Gastrocnemius medialis (tissue), 4 donors: ENCODE measurements at regions not wholly inside any gene's neighbourhood (a gene's known extent, or its start where the extent isn't known, plus 50 kb on each side); places are given as distances from the start of the nearest gene placed in this dataset.

Source experiments
- ATAC-seq, 2 donors: fragments of 150-250 bp; one replicate each; pipeline ENCODE4 v1.9.1; 2016
- DNase-seq, 2 donors: peaks; one replicate each; pipeline ENCODE4 v3.0.0-alpha.2; 2019
- H3K27ac ChIP-seq, 4 donors: fragments of 200-600 bp; sonication (generic); 1 replicate in 1 of 4; 2 replicates in 3 of 4; pipeline ENCODE4 v1.5.1; 2016 to 2018; ENCODE audit warnings: mild to moderate bottlenecking in 2 of 4, moderate library complexity in 1 of 4
- H3K27me3 ChIP-seq, 3 donors: fragments of 200-600 bp; sonication (generic) in 2 of 3; 1 replicate in 1 of 3; 2 replicates in 2 of 3; pipeline versions ENCODE4 v1.5.1 to v1.6.0; 2016 to 2019; ENCODE audit warnings: mild to moderate bottlenecking in 1 of 3, moderate library complexity in 1 of 3
- H3K36me3 ChIP-seq, 2 donors: fragments of 200-600 bp; sonication (generic) in 1 of 2; one replicate each; pipeline ENCODE4 v1.5.1; 2017 to 2018
- H3K4me1 ChIP-seq, 2 donors: fragments of 200-600 bp; sonication (generic) in 1 of 2; one replicate each; pipeline ENCODE4 v1.5.1; 2016 to 2017; ENCODE audit warnings: mild to moderate bottlenecking in 2 of 2
- H3K4me3 ChIP-seq, 4 donors: fragments of 200-600 bp; sonication (generic) in 3 of 4; 1 replicate in 1 of 4; 2 replicates in 3 of 4; pipeline ENCODE4 v1.5.1; 2016 to 2019; ENCODE audit warnings: mild to moderate bottlenecking in 2 of 4
- H3K9me3 ChIP-seq, 3 donors: fragments of 200-600 bp; sonication (generic) in 2 of 3; 1 replicate in 1 of 3; 2 replicates in 2 of 3; pipeline ENCODE4 v1.5.1; 2016 to 2019
- CTCF ChIP-seq, 5 experiments: fragments of 450-650 bp in 3 of 5; fragments of 200-600 bp in 2 of 5; sonication (generic) in 2 of 5; IDR thresholded peaks in 4 of 5; conservative IDR thresholded peaks in 1 of 5; 1 replicate in 4 of 5; 2 replicates in 1 of 5; pipeline ENCODE4 v1.5.1; 2016 to 2019; ENCODE audit warnings: antibody characterized with exemption in 5 of 5, mild to moderate bottlenecking in 3 of 5, moderate library complexity in 3 of 5
- POLR2A ChIP-seq, 2 donors: fragments of 450-650 bp; IDR thresholded peaks; one replicate each; pipeline ENCODE4 v1.6.1; 2017; ENCODE audit warnings: antibody characterized with exemption in 2 of 2, mild to moderate bottlenecking in 2 of 2, moderate library complexity in 2 of 2
- in situ Hi-C, 4 donors: fragments of 200-750 bp; cut with MboI; loops; one replicate each; pipeline versions ENCODE4 v1.15.0 to v1.8.0; 2017; ENCODE audit warnings: low sequenced_read_pairs in 4 of 4
- intact Hi-C: fragments of 100-400 bp; cut with DNase I; formaldehyde crosslinking; loops from one replicate; pipeline ENCODE4 v1.15.1; 2023; ENCODE audit warnings: low total_unique reads

- intact Hi-C loops (no loop called here), in situ Hi-C loops (no loop called here)
- TF ChIP-seq CTCF (IDR thresholded peaks at IDR 0.05 in 4 of 5, conservative IDR thresholded peaks at IDR 0.05 in 1 of 5): no peak
- no peak for TF ChIP-seq POLR2A (IDR thresholded peaks at IDR 0.05)
- Histone ChIP-seq H3K27ac (no peak overlapping the region), H3K27me3 (no peaks in the 10 kb centered on the region), H3K4me1 (no peaks in the 10 kb centered on the region), H3K36me3 (no peaks in the 10 kb centered on the region), H3K4me3 (no peak overlapping the region), H3K9me3 (no peaks in the 10 kb centered on the region)
- ATAC-seq: peak; percentile 47 to 70
- no peak for DNase-seq
These were observed 203.5 kb upstream of the E2F8 start for GRCh38 chr11:19444231-19444630.

GRCh38 chr11:19442554-19442910 is 201.8 kb upstream of the E2F8 start:
- no peak overlapping the region for H3K27ac ChIP-seq
- TF ChIP-seq CTCF (IDR thresholded peaks at IDR 0.05 in 4 of 5, conservative IDR thresholded peaks at IDR 0.05 in 1 of 5) (no peak), POLR2A (IDR thresholded peaks at IDR 0.05) (no peak)
- no peaks in the 10 kb centered on the region for H3K27me3 ChIP-seq
- ATAC-seq (no peak), DNase-seq (no peak)
- no peak overlapping the region for H3K4me3 ChIP-seq
- H3K36me3 ChIP-seq: no peaks in the 10 kb centered on the region
- H3K9me3 ChIP-seq: no peaks in the 10 kb centered on the region
- in situ Hi-C loops (no loop called here), intact Hi-C loops (no loop called here)
- H3K4me1 ChIP-seq: no peaks in the 10 kb centered on the region

GRCh38 chr11:19441752-19442553 is 201.2 kb upstream of the E2F8 start:
- no peaks in the 10 kb centered on the region for H3K9me3 ChIP-seq
- H3K4me1 ChIP-seq: no peaks in the 10 kb centered on the region
- no peak overlapping the region for H3K27ac ChIP-seq
- no peaks in the 10 kb centered on the region for H3K36me3 ChIP-seq
- intact Hi-C loops (no loop called here), in situ Hi-C loops (no loop called here)
- no peak overlapping the region for H3K4me3 ChIP-seq
- ATAC-seq (peak in 1 of 2 donors; percentile 41), DNase-seq (no peak)
- H3K27me3 ChIP-seq: no peaks in the 10 kb centered on the region
- TF ChIP-seq CTCF (IDR thresholded peaks at IDR 0.05 in 4 of 5, conservative IDR thresholded peaks at IDR 0.05 in 1 of 5) (no peak), POLR2A (IDR thresholded peaks at IDR 0.05) (no peak)

- Histone ChIP-seq H3K27ac (no peak overlapping the region), H3K4me3 (no peak overlapping the region), H3K36me3 (no peaks in the 10 kb centered on the region), H3K4me1 (no peaks in the 10 kb centered on the region), H3K27me3 (no peaks in the 10 kb centered on the region), H3K9me3 (no peaks in the 10 kb centered on the region)
- in situ Hi-C loops (no loop called here), intact Hi-C loops (no loop called here)
- DNase-seq (no peak), ATAC-seq (no peak)
- TF ChIP-seq CTCF (IDR thresholded peaks at IDR 0.05 in 4 of 5, conservative IDR thresholded peaks at IDR 0.05 in 1 of 5): no peak
- TF ChIP-seq POLR2A (IDR thresholded peaks at IDR 0.05): no peak
These were observed 200.5 kb upstream of the E2F8 start for GRCh38 chr11:19441288-19441687.

GRCh38 chr11:19437760-19438159 is 197.0 kb upstream of the E2F8 start:
- in situ Hi-C loops: no loop called here
- Histone ChIP-seq H3K4me3 (no peak overlapping the region), H3K27ac (no peak overlapping the region)

More at GRCh38 chr11:19437760-19438159, 197.0 kb upstream of the E2F8 start:
- Histone ChIP-seq H3K4me1 (no peaks in the 10 kb centered on the region), H3K36me3 (no peaks in the 10 kb centered on the region), H3K27me3 (no peaks in the 10 kb centered on the region), H3K9me3 (no peaks in the 10 kb centered on the region)
- intact Hi-C loops: no loop called here
- TF ChIP-seq POLR2A (IDR thresholded peaks at IDR 0.05): no peak
- TF ChIP-seq CTCF (IDR thresholded peaks at IDR 0.05 in 4 of 5, conservative IDR thresholded peaks at IDR 0.05 in 1 of 5): no peak
- ATAC-seq (no peak), DNase-seq (no peak)
